ENCODE measurements at regions not wholly inside any gene's neighbourhood (a gene's known extent, or its start where the extent isn't known, plus 50 kb on each side); places are given as distances from the start of the nearest gene placed in this dataset.

- DNase-seq (ENCODE audit: low spot score), result no peak
Observed at GRCh38 chr1:38257374-38257773, 210.8 kb upstream of the POU3F1 start.

GRCh38 chr1:38256072-38256471 lies 209.5 kb upstream of the POU3F1 start:
- no peak for DNase-seq (ENCODE audit: low spot score)

- no peak for DNase-seq (ENCODE audit: low spot score)
Observed at GRCh38 chr1:38253314-38253713, 206.7 kb upstream of the POU3F1 start.

- DNase-seq (ENCODE audit: low spot score), result no peak
Observed at GRCh38 chr1:38250356-38250755, 203.8 kb upstream of the POU3F1 start.

- no peak for DNase-seq (ENCODE audit: low spot score)
Observed at GRCh38 chr1:38249001-38249400, 202.4 kb upstream of the POU3F1 start.

GRCh38 chr1:38246955-38247952 lies 200.7 kb upstream of the POU3F1 start:
- DNase-seq (ENCODE audit: low spot score), result peak; percentile 58

GRCh38 chr1:38244218-38244845 lies 197.7 kb upstream of the POU3F1 start:
- no peak for DNase-seq (ENCODE audit: low spot score)

GRCh38 chr1:38243106-38243505 lies 196.5 kb upstream of the POU3F1 start:
- DNase-seq (ENCODE audit: low spot score), result no peak

- no peak for DNase-seq (ENCODE audit: low spot score)
Observed at GRCh38 chr1:38242506-38242905, 195.9 kb upstream of the POU3F1 start.

GRCh38 chr1:38241594-38242334 lies 195.2 kb upstream of the POU3F1 start:
- no peak for DNase-seq (ENCODE audit: low spot score)

- no peak for DNase-seq (ENCODE audit: low spot score)
Observed at GRCh38 chr1:38240618-38241017, 194.0 kb upstream of the POU3F1 start.

- no peak for DNase-seq (ENCODE audit: low spot score)
Observed at GRCh38 chr1:38239258-38239835, 192.8 kb upstream of the POU3F1 start.

GRCh38 chr1:38238294-38238693 lies 191.7 kb upstream of the POU3F1 start:
- no peak for DNase-seq (ENCODE audit: low spot score)

GRCh38 chr1:38235705-38236104 lies 189.1 kb upstream of the POU3F1 start:
- no peak for DNase-seq (ENCODE audit: low spot score)

- DNase-seq (ENCODE audit: low spot score), result no peak
Observed at GRCh38 chr1:38231941-38232340, 185.3 kb upstream of the POU3F1 start.

- no peak for DNase-seq (ENCODE audit: low spot score)
Observed at GRCh38 chr1:38228718-38229117, 182.1 kb upstream of the POU3F1 start.

- no peak for DNase-seq (ENCODE audit: low spot score)
Observed at GRCh38 chr1:38225745-38226144, 179.2 kb upstream of the POU3F1 start.

GRCh38 chr1:38223391-38223790 lies 176.8 kb upstream of the POU3F1 start:
- DNase-seq (ENCODE audit: low spot score), result no peak

- DNase-seq (ENCODE audit: low spot score), result no peak
Observed at GRCh38 chr1:38222891-38223290, 176.3 kb upstream of the POU3F1 start.

- no peak for DNase-seq (ENCODE audit: low spot score)
Observed at GRCh38 chr1:38221006-38221649, 174.5 kb upstream of the POU3F1 start.

- no peak for DNase-seq (ENCODE audit: low spot score)
Observed at GRCh38 chr1:38217316-38217715, 170.7 kb upstream of the POU3F1 start.
